Activated CD8-positive, alpha-beta memory T cell treated with anti-CD3 and anti-CD28 coated beads for 48 hours (primary cell): ENCODE measurements at regions not wholly inside any gene's neighbourhood (a gene's known extent, or its start where the extent isn't known, plus 50 kb on each side); places are given as distances from the start of the nearest gene placed in this dataset.
A peak's percentile ranks its signal among the peaks of the same experiment; 100 is the strongest.
"Not testable (repeated sequence)": the region's sequence is repeated elsewhere in the genome, so short reads cannot be mapped to it uniquely, and the experiment has no call there.

Experiments
- DNase-seq, 3 experiments: peaks; one replicate each; pipeline ENCODE4 v3.0.0-alpha.2; 2020; ENCODE audit warnings: low read depth in 2 of 3, low spot score in 2 of 3

GRCh38 chr5:77871016-77871415, 94.9 kb upstream of the TBCA start:
- DNase-seq = no peak

GRCh38 chr5:77869116-77869798, 93.1 kb upstream of the TBCA start:
- no peak for DNase-seq

- DNase-seq = no peak
These were observed 91.8 kb upstream of the TBCA start for GRCh38 chr5:77867914-77868313.

GRCh38 chr5:77867194-77867691, 91.1 kb upstream of the TBCA start:
- DNase-seq = no peak

GRCh38 chr5:77866198-77866597, 90.1 kb upstream of the TBCA start:
- DNase-seq = no peak

- DNase-seq = no peak
These were observed 88.9 kb upstream of the TBCA start for GRCh38 chr5:77864997-77865396.

- DNase-seq = no peak
These were observed 87.0 kb upstream of the TBCA start for GRCh38 chr5:77863181-77863580.

- DNase-seq = no peak
These were observed 85.4 kb upstream of the TBCA start for GRCh38 chr5:77861576-77861975.

GRCh38 chr5:77859306-77859705, 83.2 kb upstream of the TBCA start:
- no peak for DNase-seq

GRCh38 chr5:77858678-77859077, 82.5 kb upstream of the TBCA start:
- DNase-seq = not testable (repeated sequence)

- no peak for DNase-seq
These were observed 79.2 kb upstream of the TBCA start for GRCh38 chr5:77855369-77855768.

GRCh38 chr5:77853353-77853907, 77.3 kb upstream of the TBCA start:
- no peak for DNase-seq

- peak in 1 of 3 experiments; percentile 34 for DNase-seq
These were observed 76.6 kb upstream of the TBCA start for GRCh38 chr5:77852514-77853352.

GRCh38 chr5:77852068-77852513, 76.0 kb upstream of the TBCA start:
- DNase-seq = no peak

- no peak for DNase-seq
These were observed 75.3 kb upstream of the TBCA start for GRCh38 chr5:77851176-77852067.

GRCh38 chr5:77850536-77851175, 74.5 kb upstream of the TBCA start:
- DNase-seq = no peak

GRCh38 chr5:77849308-77849900, 73.3 kb upstream of the TBCA start:
- no peak for DNase-seq

- no peak for DNase-seq
These were observed 71.7 kb upstream of the TBCA start for GRCh38 chr5:77847814-77848290.

- no peak for DNase-seq
These were observed 71.0 kb upstream of the TBCA start for GRCh38 chr5:77847129-77847460.
